HL-60 (cell line): ENCODE measurements at regions not wholly inside any gene's neighbourhood (a gene's known extent, or its start where the extent isn't known, plus 50 kb on each side); places are given as distances from the start of the nearest gene placed in this dataset.

Experiments used
- CTCF ChIP-seq: IDR thresholded peaks from one replicate; pipeline ENCODE4 v1.5.1; 2011; ENCODE audit warnings: low read length, control low read depth, inconsistent platforms; ENCODE audit not compliant: insufficient read depth
- GABPA ChIP-seq: IDR thresholded peaks from 2 replicates; pipeline ENCODE4 v1.6.1; 2012; ENCODE audit warnings: low read depth
- POLR2AphosphoS5 ChIP-seq: IDR thresholded peaks from 2 replicates; pipeline ENCODE4 v1.6.1; 2012; ENCODE audit warnings: low read depth
- REST ChIP-seq: IDR thresholded peaks from 2 replicates; pipeline ENCODE4 v1.6.1; 2012; ENCODE audit warnings: low read depth; ENCODE audit not compliant: insufficient replicate concordance
- SPI1 ChIP-seq: IDR thresholded peaks from 2 replicates; pipeline ENCODE4 v1.6.1; 2012; ENCODE audit warnings: low read depth, mild to moderate bottlenecking, borderline replicate concordance

- TF ChIP-seq CTCF (no peak), POLR2AphosphoS5 (no peak), GABPA (no peak), REST (no peak), SPI1 (no peak)
Measured at GRCh38 chr3:19077388-19077787, 70.9 kb upstream of the KCNH8 start.
